HUES6 (cell line): ENCODE measurements at regions not wholly inside any gene's neighbourhood (a gene's known extent, or its start where the extent isn't known, plus 50 kb on each side); places are given as distances from the start of the nearest gene placed in this dataset.
"Not testable (repeated sequence)": the region's sequence is repeated elsewhere in the genome, so short reads cannot be mapped to it uniquely, and the experiment has no call there.

ENCODE experiments used
- H3K27ac ChIP-seq: 2 replicates; pipeline ENCODE4 v1.7.0; 2013; ENCODE audit warnings: low read depth, mild to moderate bottlenecking, low read length, inconsistent platforms
- H3K27me3 ChIP-seq: 2 replicates; pipeline ENCODE4 v1.6.1; 2013; ENCODE audit warnings: low read length; ENCODE audit not compliant: control insufficient read depth, insufficient read depth
- H3K36me3 ChIP-seq: 2 replicates; pipeline ENCODE4 v1.6.1; 2013; ENCODE audit warnings: low read length; ENCODE audit not compliant: control insufficient read depth, insufficient read depth
- H3K4me1 ChIP-seq: 2 replicates; pipeline ENCODE4 v1.6.1; 2013; ENCODE audit warnings: low read length; ENCODE audit not compliant: control insufficient read depth, insufficient read depth
- H3K4me3 ChIP-seq: 2 replicates; pipeline ENCODE4 v1.5.1; 2013; ENCODE audit warnings: low read depth, low read length
- H3K9ac ChIP-seq: one replicate; pipeline ENCODE4 v1.6.1; 2013; ENCODE audit warnings: mild to moderate bottlenecking, low read length
- H3K9me3 ChIP-seq: 2 replicates; pipeline ENCODE4 v1.6.1; 2013; ENCODE audit warnings: low read depth, low read length; ENCODE audit not compliant: control insufficient read depth, insufficient read depth

DNA sequence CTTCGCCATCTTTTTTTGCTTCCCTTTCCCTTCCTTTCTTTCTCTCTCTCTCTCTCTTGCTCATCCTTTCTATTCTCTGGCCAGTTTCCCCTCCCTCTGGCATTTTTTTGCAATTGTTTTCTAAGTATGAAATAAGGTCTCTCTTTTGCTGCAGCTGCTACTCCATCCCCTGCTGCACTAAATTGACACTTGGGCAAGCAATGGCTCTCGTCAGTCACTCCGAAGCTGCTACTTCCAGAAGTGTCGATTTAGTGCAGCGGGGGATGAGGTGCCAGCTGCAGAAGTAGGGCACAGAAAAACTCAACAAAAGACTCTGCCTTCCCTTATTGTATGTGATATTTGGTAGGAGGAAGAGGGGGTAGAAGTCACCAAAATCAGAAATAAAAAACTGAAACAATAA, 642.3 kb downstream of the RWDD3 start:
- no peaks in the 10 kb centered on the region for H3K27me3 ChIP-seq
- H3K27ac ChIP-seq, result no peak overlapping the region
- H3K9ac ChIP-seq, result no peak overlapping the region
- H3K4me3 ChIP-seq, result no peak overlapping the region
- H3K36me3 ChIP-seq, result no peaks in the 10 kb centered on the region
- peaks cover 12% of the 10 kb centered on the region for H3K9me3 ChIP-seq
- H3K4me1 ChIP-seq, result no peaks in the 10 kb centered on the region

DNA sequence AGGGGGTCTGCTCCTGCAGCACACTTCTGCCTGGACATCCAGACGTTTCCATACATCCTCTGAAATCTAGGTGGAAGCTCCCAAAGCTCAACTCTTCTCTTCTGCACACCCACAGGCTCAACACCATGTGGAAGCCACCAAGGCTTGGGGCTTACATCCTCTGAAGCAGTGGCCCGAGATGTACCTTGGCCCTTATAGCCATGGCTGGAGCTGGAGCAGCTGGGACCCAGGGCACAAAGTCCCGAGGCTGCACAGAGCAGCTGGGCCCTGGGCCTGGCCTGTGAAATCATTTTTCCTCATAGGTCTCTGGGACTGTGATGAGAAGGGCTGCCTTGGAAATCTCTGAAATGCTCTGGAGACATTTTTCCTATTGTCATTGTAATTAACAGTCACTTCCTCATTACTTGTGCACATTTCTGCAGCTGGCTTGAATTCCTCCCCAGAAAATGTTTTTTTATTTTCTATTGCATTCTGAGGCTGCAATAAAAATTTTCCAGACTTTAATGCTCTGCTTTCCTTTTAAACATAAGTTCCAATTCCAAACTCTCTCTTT, 645.6 kb downstream of the RWDD3 start:
- Histone ChIP-seq H3K27ac (no peak overlapping the region), H3K4me1 (no peaks in the 10 kb centered on the region), H3K36me3 (no peaks in the 10 kb centered on the region), H3K4me3 (no peak overlapping the region), H3K9ac (no peak overlapping the region), H3K9me3 (peaks cover 12% of the 10 kb centered on the region), H3K27me3 (no peaks in the 10 kb centered on the region)

DNA sequence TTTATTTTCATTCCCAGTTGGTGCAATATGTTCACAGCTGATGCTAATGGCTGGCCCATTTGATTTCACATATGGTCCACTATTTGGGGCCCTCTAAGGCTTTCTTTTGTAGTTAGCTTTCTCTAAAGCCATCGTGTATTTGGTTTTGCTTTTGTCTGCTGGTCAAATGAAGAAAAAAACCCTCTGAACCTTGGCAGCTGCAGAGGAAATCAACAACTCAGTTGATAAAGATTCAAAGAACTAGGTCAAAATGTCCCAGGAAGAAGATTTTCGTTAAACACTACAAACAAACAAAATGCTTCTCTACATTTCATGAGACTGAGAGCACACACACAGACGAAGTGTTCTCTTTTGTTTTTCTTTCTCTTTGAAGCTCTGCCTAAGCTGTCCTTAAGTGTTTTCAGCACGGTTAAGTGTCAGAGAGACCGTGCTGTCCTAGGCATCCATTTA, 655.0 kb downstream of the RWDD3 start:
- H3K9ac ChIP-seq, result no peak overlapping the region

DNA sequence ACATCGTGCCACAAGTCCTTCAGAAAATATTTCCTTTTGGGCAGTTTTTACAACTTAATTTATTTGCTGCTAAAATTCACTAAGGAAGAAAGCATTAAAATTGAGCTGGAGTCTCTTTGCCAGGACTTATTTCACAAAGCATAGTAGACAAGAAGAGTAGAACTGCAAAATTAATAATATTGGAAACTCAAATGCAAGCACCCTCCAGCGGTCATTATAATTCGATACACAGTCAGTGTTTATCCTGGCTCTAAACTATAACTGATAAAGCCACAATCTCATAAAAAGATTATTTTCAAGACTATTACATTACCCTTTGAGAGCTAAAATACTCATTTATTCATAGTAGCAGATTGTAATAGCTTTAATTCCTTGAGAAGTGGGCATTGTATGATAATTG, 655.4 kb downstream of the RWDD3 start:
- Histone ChIP-seq H3K9me3 (no peaks in the 10 kb centered on the region), H3K4me3 (no peak overlapping the region), H3K9ac (no peak overlapping the region)

More for the DNA sequence above, 655.0 kb downstream of the RWDD3 start:
- H3K27ac ChIP-seq, result no peak overlapping the region
- no peaks in the 10 kb centered on the region for H3K9me3 ChIP-seq
- H3K27me3 ChIP-seq, result no peaks in the 10 kb centered on the region
- no peaks in the 10 kb centered on the region for H3K36me3 ChIP-seq
- H3K4me1 ChIP-seq, result peaks cover 6% of the 10 kb centered on the region; the same call in 1 of the 2 replicates
- no peak overlapping the region; the same call in 1 of the 2 replicates for H3K4me3 ChIP-seq

DNA sequence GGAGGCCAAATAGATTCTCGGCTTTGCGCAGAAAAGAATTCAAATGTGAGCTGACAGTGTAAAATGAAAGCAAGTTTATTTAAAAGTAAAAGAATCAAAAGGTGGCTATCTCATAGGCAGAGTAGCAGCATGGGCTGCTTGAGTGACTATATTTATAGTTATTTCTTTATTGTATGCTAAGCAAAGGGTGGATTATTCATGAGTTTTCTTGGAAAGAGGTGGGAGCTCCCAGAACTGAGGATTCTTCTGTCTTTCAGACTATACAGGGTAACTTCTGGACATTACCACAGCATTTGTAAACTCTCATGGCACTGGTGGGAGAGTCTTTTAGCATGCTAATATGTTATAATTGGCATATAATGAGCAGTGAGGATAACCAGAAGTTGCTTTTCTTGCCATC, 659.9 kb downstream of the RWDD3 start:
- no peaks in the 10 kb centered on the region for H3K36me3 ChIP-seq
- no peak overlapping the region for H3K27ac ChIP-seq
- H3K4me3 ChIP-seq, result no peak overlapping the region
- peaks cover 24% of the 10 kb centered on the region for H3K9me3 ChIP-seq
- peaks cover 4% of the 10 kb centered on the region; the same call in 1 of the 2 replicates for H3K4me1 ChIP-seq
- H3K27me3 ChIP-seq, result no peaks in the 10 kb centered on the region
- no peak overlapping the region for H3K9ac ChIP-seq

More for the DNA sequence above, 655.4 kb downstream of the RWDD3 start:
- Histone ChIP-seq H3K27me3 (no peaks in the 10 kb centered on the region), H3K27ac (no peak overlapping the region), H3K4me1 (peaks cover 6% of the 10 kb centered on the region; the same call in 1 of the 2 replicates), H3K36me3 (no peaks in the 10 kb centered on the region)

DNA sequence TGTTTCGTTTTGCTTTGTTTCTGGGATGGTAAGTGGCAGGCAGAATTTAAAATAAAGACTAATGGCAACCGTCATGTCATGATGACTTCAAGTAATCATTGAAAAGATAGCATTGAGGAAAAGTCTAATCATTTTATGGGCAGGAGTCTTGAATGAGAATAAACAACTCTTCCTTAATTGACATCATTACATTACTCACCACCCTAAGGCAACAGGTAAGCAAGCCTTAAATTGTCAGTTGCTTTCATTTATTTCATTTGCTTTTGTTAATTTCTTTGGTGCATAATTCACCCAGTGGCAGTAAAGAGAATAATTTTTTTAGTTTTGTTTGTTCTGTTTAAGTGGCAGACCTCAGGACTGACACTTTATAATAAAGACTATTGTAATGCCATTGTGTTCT, 669.0 kb downstream of the RWDD3 start:
- peaks cover 17% of the 10 kb centered on the region for H3K9me3 ChIP-seq
- H3K36me3 ChIP-seq, result no peaks in the 10 kb centered on the region
- H3K4me3 ChIP-seq, result no peak overlapping the region
- H3K4me1 ChIP-seq, result no peaks in the 10 kb centered on the region
- no peak overlapping the region for H3K9ac ChIP-seq
- H3K27me3 ChIP-seq, result no peaks in the 10 kb centered on the region
- H3K27ac ChIP-seq, result no peak overlapping the region

DNA sequence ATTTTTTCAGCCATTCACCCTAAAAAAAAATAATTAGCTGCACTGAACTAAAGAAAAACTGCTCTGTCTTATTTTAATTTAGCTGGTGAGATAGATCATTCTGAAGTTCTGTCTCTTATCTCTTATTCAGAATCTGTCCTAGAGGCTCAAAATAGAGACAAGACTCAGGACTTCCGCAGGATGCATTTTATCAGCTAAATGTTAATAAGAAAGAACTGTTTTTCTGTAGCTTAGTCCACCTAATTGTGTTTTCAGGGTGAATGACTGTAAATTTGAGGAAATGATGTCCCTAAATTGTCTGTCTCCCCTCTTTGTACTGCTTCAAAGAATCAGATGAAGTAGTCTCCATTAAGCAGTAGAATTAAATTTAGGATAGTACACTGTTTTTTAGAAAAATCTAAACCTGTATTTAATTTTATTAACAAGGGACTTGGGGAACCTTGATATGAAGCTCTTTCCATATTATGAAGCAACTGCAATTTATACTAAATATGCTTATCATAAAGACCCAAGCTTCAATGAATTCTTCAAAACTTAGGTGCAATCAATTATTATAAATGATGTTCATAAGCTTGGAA, 671.9 kb downstream of the RWDD3 start:
- Histone ChIP-seq H3K36me3 (no peaks in the 10 kb centered on the region), H3K27me3 (no peaks in the 10 kb centered on the region), H3K9me3 (peaks cover 9% of the 10 kb centered on the region; the same call in 1 of the 2 replicates), H3K4me1 (no peaks in the 10 kb centered on the region), H3K4me3 (no peak overlapping the region), H3K27ac (no peak overlapping the region), H3K9ac (no peak overlapping the region)

DNA sequence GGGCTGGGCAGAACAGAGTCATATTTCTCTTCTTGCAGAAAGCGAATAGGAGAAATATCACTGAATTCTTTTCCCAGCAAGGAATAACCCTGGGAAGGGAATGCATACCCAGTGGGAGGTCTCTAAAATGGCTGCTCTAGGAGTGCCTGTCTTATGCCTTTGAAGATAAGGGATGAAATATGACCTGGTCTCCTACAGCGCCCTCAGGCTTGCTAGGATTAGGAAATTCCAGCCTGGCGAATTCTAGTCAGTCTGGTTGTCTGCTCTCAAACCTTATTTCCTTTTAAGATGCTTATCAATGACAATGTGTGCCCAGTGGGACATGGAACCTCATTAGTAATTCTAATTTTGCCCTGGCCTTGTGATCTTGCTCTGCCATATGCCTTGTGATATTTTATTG, 677.7 kb downstream of the RWDD3 start:
- H3K27me3 ChIP-seq, H3K27ac ChIP-seq, H3K36me3 ChIP-seq, H3K9ac ChIP-seq, H3K4me3 ChIP-seq, H3K4me1 ChIP-seq: not testable (repeated sequence)
- peaks cover 23% of the 10 kb centered on the region for H3K9me3 ChIP-seq

DNA sequence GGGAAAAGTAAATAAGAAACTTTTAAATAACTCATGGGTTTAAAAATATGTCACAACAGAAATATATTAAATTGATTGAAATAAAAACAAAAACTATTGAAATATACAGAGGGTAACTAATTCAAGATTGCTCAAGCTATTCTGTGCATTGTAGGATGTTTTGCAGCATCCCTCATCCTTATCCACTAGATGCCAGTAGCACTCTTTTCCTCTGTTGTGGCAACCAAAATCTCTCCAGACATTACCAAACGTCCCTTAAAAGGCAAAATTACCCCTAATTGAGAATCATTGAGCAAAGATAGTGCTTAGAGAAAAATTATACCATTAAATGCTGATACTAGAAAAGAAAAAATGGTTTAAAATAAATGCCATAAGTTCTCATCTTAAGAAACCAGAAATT, 682.6 kb downstream of the RWDD3 start:
- Histone ChIP-seq H3K9me3 (peaks cover 13% of the 10 kb centered on the region), H3K27me3 (no peaks in the 10 kb centered on the region), H3K9ac (no peak overlapping the region), H3K36me3 (no peaks in the 10 kb centered on the region), H3K4me1 (no peaks in the 10 kb centered on the region), H3K27ac (no peak overlapping the region), H3K4me3 (no peak overlapping the region)

DNA sequence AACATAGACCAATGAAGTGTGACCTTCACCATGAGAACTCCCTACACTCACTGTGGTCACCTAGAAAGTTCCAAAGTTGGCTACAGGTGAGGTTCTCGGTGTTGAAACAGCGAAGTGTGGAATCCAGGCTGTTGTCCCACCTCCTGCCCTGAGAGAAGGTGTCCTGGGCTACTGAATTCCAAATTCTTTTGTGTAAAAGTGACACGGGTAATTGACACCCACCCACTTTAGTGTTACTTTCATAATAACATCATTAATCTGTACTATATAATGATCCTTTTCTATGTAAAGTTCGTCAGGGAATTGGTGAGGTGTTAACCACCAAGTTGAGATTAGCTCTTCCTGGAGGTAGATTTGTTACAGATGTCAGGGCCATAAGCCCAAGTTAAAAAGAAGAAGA, 690.7 kb downstream of the RWDD3 start:
- Histone ChIP-seq H3K36me3 (no peaks in the 10 kb centered on the region), H3K4me3 (no peak overlapping the region), H3K9ac (no peak overlapping the region), H3K4me1 (no peaks in the 10 kb centered on the region; the same call in 1 of the 2 replicates), H3K27ac (no peak overlapping the region), H3K27me3 (no peaks in the 10 kb centered on the region), H3K9me3 (no peaks in the 10 kb centered on the region)

DNA sequence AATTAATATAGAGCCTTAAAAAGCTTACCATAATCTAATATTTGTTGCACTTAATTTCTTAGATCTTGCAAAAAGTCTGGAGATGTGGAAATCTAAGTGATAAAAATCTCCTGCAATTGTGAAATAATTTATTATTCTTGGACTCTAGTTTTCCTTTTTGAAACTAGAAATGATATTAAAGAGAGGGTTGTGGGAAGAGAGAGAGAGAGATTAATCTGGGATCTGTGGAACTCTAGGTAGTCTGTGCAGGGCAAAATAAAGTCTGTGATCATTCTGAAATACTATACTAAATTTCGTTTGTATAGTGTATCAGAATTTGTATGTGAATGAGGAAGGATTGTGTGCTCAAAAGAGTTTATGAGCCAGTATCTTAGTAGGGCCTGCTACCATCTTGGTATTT, 692.3 kb downstream of the RWDD3 start:
- no peaks in the 10 kb centered on the region; the same call in 1 of the 2 replicates for H3K4me1 ChIP-seq
- no peaks in the 10 kb centered on the region for H3K27me3 ChIP-seq
- H3K9ac ChIP-seq, result no peak overlapping the region
- no peaks in the 10 kb centered on the region for H3K9me3 ChIP-seq
- no peak overlapping the region for H3K4me3 ChIP-seq
- H3K36me3 ChIP-seq, result no peaks in the 10 kb centered on the region
- no peak overlapping the region for H3K27ac ChIP-seq
